ENCODE measurements at regions not wholly inside any gene's neighbourhood (a gene's known extent, or its start where the extent isn't known, plus 50 kb on each side); places are given as distances from the start of the nearest gene placed in this dataset.
"Not testable (repeated sequence)": the region's sequence is repeated elsewhere in the genome, so short reads cannot be mapped to it uniquely, and the experiment has no call there.

GRCh38 chr11:29224739-29225384 is 792.0 kb downstream of the KCNA4 start:
- no peak for DNase-seq

- not testable (repeated sequence) for DNase-seq
These were observed 797.3 kb downstream of the KCNA4 start for GRCh38 chr11:29219531-29219930.

- no peak for DNase-seq
These were observed 798.9 kb downstream of the KCNA4 start for GRCh38 chr11:29217901-29218300.

GRCh38 chr11:29214833-29215232 is 802.0 kb downstream of the KCNA4 start:
- DNase-seq: no peak

- DNase-seq: no peak
These were observed 805.6 kb downstream of the KCNA4 start for GRCh38 chr11:29211202-29211601.

DNA sequence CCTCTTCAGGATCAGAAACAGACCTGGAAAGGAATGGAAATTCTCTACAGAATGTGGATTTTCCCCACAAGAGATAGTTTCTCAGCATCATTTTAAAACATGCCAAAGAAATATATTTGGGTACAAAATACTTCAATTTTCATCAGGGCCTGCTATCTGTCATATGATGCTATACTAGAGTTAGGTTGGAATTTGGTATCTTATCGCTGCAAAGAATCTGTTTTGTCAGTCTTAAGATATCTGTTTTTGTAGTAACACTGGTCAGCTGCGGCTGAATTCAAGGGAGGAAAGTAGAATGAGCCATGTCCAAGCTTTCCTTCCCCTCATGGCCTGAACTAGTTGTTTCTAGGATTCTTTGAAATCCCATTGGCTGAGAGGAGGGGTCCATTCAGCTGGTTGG is 806.4 kb downstream of the KCNA4 start:
- DNase-seq: no peak

- no peak for DNase-seq
These were observed 808.7 kb downstream of the KCNA4 start for GRCh38 chr11:29208117-29208516.

- no peak for DNase-seq
These were observed 815.9 kb downstream of the KCNA4 start for GRCh38 chr11:29200791-29201562.

DNA sequence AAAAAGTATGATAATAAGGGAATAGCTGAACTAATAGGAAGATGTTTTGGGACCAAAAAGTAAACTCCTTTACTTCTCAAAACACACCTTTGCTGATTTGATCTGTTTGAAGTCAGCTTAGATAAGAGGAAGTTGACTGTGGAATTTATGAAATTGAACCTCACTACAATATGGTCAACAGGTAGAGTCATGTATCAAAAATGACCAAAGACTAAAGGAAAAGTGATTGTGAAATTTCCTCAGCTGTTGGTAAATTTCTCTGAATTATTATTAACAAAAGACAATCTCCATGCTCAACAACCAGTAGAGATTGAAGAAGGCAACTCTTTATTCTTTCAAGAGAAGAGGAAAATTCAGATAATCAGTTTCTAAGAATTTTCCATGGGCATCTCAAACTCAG is 826.5 kb downstream of the KCNA4 start:
- DNase-seq: no peak

GRCh38 chr11:29187215-29187614 is 829.6 kb downstream of the KCNA4 start:
- DNase-seq: no peak

DNA sequence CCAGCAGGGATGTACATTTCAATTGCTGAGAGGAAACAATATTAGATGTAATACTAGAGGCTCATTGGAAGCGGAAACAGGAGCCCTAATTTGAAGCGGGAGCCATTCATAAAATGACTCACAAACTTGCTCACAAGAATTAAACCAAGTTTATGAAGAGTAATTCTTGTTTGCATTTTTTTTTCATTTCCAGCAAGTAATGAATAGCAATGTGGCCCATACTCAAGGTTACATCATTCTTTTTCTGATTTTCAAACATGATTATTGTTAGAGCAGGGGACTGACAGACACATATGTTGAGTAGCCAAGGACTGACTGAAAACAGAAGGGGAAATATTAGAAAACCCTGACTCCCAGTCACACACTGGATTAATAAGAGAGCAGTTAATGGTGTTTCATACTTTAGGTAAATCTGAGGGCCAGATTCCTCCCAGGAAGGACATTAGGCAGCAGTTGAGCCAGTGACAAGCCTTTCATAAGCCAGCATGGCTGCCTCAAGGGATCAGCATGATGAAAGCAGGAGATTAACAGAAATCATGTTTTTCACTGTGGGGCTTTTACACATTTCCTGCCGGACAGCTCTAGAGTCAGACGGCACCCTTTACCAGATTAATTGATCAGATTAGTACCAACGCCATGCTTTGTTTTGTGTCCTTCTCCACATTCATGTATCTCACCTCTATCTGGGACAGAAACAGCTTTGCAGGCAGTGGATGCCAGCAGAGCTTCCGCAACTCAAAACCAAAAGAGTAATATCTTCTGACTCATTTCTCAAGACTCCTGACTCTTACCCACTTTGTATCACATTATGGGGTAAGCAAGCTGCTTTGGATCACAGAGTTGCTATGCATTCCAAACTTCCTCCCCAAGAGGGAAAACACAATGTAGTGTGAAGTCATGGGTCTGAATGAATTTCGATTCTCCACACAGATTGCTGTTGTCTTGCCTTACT is 831.6 kb downstream of the KCNA4 start:
- no peak for DNase-seq

- DNase-seq: no peak
These were observed 833.5 kb downstream of the KCNA4 start for GRCh38 chr11:29183301-29183700.

GRCh38 chr11:29173660-29174062 is 843.2 kb downstream of the KCNA4 start:
- DNase-seq: no peak

DNA sequence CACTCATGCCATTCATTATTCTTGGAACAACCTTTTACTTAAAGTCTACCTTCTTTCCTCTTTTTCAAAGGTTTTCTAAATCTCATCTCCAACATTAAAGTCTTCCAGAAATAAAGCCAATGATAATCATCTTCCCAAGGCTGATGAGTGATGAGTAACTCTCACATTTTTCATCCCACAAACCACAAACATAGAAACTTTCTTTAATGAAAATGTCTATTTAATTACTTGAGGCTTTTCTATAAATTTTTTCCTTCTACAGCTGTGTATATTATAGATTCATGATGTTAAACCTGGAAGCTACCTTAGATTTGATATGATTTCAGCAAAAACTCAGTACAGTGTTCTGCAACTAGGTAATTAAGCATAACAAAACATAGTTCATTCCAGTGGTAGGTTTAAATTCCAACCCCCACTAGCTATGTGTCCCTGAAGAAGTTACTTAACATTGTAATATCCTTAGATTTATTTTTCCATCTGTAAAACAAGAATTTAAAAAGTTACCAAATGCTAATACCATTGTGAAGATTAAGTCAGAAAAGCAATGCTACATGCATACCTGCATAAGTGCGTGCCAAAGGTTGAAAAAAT is 845.4 kb downstream of the KCNA4 start:
- no peak for DNase-seq

GRCh38 chr11:29166306-29166705 is 850.5 kb downstream of the KCNA4 start:
- no peak for DNase-seq

DNA sequence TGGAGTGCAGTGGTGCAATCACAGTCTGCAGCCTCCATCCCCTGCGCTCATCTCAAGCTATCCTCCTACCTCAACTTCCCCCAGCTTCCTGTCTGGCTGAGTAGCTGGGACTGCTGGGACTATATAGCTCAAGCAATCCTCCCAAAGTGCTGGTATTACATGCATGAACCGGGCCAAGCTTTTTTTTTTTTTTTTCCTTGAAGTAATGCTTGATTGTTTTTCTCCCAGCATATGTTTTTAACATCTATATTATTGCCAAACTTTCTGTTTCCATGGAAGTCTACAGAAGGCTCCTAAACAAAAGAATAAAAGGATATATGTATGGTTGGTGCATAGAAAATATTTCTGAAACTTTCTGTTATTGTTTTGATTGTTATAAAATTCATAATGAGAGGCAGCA is 853.6 kb downstream of the KCNA4 start:
- no peak for DNase-seq

DNA sequence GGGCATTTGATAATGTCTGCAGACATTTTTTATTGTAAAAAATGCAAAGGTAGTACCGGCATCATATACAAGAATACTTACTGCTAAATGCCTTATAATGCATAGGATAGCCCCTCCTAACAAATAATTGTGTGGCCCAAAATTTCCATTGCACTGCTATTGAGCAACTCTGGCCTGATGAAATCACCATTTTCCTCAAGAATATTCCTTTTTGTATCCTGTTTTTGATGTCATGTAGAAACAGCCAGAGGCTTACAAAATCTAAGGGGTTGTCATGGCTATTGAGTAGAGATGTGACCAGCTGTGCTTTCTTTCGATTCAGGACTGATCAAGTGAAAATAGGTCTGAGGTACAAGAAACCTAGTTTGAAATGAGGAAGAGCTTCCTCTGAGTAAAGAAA is 854.3 kb downstream of the KCNA4 start:
- no peak for DNase-seq

- no peak for DNase-seq
These were observed 855.6 kb downstream of the KCNA4 start for GRCh38 chr11:29161191-29161590.

DNA sequence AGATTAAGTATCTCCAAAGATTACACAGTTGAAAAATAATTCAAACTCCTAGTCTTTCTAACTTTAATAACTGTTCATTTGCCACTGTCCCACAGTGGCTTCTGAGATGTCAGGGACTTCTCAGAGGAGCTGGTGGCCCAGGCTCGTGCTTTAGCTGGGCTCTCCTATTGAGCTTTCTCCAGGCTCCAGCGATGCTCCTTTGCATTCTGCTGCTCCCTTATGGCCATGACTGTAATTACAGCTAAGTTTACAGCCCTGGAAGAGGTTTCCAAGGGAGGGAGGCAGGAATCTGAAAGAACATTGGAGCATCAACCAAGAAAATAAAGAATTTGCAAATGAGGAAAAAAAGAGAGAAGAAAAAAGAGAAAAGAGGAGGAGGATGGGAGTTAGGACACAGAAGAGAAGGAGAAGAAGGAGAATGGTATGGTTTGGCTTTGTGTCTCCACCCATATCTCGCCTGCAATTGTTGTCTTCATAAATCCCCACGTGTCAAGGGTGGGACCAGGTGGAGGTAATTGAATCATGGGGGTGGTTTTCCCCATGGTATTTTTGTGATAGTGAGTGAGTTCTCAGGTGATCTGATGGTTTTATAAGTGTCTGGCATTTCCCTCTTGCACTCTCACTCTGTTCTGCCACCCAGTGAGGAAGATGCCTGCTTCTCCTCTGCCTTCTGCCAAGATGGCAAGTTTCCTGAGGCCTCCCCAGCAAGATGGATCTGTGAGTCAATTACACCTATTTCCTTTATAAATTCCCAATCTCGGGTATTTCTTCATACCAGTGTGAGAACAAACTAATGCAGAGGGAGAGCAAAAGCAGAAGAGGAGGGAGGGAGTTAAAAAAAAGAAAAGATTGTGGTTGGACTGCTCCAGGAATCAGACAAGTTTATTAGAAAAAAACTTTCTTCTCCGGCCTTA is 857.0 kb downstream of the KCNA4 start:
- no peak for DNase-seq

GRCh38 chr11:29153078-29153477 is 863.8 kb downstream of the KCNA4 start:
- no peak for DNase-seq

DNA sequence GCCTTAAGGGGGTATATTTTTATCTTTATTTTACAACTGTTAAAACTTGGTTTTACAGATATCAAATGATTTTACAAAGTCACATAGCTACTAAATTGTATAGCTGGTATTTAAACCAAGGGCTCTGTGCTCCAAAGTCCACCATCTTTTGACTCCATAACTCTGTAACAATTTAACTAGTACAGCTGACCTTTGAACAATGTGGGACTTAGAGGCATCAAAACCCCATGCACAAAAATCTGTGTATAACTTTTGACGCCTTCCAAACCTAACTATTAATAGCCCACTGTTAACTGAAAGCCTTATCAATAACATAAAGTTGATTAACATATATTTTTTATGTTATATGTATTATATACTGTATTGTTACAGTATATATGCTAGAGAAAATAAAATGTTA is 874.3 kb downstream of the KCNA4 start:
- not testable (repeated sequence) for DNase-seq

- DNase-seq: no peak
These were observed 881.3 kb downstream of the KCNA4 start for GRCh38 chr11:29135504-29135903.

Measured in CD4-positive, alpha-beta T cell treated with Interleukin-4 for 1 hour (primary cell).